GM21786 (cell line): ENCODE measurements at regions not wholly inside any gene's neighbourhood (a gene's known extent, or its start where the extent isn't known, plus 50 kb on each side); places are given as distances from the start of the nearest gene placed in this dataset.

Experiments
- ATAC-seq: cut with Tn5 transposase; IDR thresholded peaks from one replicate; pipeline ENCODE4 v1.9.1; 2021; ENCODE audit not compliant: unreplicated experiment

DNA sequence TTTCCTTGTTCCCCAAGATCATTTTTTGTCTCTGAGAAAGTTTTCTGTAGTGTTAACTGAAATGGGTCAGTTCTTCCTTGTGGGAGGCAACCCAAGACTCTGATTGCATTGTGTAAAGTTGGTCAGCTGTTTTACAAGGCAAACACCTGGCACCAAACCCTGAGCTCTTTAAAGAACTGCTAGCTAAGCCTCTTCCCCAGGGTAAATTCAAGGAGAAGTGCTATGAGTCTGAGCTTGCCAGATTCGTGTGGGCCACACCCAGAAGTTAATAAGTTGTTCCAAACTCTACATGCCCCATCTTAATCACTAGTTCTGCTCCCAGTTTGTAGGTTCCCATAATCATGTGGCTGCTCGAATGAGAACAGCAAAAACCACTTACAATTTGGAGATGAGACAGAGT lies 214.5 kb downstream of the BTG1 start:
- no peak for ATAC-seq

DNA sequence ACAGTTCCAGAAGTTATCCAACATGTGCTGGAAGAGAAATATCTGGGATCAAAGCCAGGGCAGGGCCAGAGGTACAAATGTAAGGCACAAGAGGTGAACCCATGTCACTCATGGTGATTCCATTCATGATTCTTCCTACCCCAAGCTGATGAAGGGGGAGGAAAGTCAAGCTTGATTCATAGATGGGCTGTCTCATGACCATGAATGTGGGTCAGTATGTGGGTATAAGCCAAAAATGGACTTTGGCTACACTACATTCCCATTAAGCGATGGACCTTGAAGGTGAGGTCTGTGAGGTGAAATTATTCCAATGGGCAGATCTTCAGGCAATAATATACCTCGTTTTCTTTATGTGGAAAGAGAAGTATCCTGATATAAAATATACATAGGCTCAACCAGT lies 217.1 kb downstream of the BTG1 start:
- no peak for ATAC-seq

DNA sequence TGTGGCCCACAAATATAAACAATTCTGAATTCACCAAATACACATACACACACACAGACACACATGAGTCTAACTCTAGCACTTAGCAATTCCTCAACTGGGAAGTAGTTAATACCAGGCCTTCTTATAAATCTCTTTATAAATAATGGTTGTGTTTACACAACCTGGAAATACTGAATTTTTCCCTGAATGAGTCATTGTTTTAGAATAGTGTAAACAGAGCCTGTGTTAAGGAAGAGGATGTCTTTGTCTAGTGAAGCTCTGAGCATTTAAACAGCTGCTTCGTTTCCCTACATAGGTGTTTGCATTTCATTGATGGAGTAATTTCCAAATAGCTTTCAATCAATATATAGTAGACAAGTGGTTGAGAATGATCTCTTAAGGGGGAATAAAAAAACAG lies 218.8 kb downstream of the BTG1 start:
- ATAC-seq: no peak

DNA sequence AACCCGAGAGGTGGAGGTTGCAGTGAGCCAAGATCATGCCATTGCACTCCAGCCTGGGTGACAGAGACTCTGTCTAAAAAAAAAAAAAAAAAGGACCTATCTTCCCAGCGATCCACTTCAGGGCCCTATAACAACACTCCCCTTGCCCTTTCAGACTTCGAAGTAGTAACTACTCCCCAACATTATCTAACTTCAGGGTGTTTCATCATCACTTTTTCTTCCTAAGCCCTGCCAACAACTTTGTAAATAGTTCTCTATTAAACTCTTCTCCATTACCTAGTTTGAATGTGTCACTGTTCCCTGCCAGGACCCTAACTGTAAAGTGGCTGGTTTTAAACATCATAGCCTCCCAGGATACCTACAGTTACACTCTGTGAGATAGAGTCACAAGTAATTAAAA lies 220.8 kb downstream of the BTG1 start:
- ATAC-seq: no peak

DNA sequence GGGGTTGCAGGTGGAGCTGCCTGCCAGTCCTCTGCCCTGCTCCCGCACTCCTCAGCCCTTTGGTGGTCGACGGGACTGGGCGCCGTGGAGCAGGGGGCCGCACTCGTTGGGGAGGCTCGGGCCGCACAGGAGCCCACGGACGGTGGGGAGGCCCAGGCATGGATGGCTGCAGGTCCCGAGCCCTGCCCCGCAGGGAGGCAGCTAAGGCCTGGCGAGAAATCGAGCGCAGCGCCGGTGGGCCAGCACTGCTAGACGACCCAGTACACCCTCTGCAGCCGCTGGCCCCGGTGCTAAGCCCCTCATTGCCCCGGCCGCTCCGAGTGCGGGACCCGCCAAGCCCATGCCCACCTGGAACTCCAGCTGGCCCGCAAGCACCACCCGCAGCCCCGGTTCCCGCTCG lies 221.8 kb downstream of the BTG1 start:
- ATAC-seq: no peak

DNA sequence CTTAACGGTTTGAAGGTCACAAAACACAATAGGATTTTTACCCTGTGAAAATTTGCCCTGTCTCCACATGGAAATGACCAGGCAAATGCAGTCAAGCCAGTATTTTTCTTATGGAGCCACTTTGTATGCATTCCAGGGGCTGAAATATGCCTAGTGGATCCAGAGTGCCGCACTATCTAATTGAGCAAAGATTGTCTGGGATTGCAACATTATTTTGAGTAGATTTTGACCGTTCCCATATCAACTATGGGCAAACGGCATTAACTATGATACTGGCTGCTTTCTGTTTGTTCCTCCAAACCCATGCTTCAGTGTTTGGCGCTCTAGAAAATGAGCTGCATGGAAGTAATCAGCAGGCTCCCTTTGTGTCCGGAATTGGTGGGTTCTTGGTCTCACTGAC lies 223.0 kb downstream of the BTG1 start:
- no peak for ATAC-seq

DNA sequence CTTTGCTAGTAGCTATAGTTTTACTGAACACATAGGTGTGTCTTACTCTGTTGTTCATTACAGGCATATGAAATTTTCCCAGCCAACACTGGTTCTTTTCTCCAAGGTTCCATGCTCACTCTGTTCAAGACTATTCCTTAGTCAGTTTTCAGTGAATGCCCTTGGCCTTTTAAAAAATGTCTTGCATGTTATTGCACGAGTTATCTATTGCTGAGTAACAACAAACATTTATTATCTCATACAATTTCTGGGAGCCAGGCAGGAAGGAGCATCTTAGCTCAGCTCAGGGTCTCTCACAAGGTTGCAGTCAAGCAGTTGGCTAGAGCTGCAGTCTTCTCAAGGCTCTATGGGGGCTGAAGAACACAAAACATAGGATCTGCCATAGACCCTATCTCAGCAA lies 223.5 kb downstream of the BTG1 start:
- no peak for ATAC-seq

DNA sequence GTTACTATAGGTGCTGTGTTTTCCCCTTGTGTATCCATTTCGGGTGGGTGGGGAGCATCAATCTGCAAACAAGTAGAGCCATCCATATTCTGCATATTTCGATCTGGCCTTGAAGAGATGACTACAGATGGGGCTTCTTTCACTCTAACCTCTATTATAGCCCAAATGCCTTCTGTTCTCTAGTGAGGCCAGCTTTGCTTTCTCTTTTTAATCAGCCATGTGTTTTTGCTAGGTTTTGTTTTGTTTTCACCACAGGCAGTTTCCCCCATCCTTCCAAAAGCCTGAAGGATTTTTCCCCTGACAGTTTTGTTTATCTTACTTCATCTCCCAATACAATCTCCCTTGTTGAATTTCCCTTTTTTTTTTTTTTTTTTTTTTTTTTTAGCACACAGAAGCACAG lies 224.1 kb downstream of the BTG1 start:
- ATAC-seq: no peak

DNA sequence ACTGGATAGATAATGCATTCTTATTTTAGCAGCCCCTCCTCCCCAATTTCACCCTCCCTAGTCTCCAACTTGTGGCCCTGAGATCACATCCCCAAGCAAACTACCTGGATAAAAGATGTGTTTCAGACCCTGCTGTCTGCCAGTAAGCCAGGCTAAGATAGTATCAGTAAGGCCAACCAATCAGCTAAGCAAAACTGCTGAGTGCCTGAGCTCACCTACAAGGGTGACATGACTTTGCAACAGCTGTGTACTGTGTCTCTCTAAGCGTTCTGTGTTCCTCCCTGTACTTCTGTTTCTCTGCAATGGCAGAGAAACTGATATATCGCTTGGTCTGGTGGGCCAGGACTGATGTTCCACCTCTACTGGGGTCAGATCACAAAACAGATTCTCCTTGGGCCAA lies 224.9 kb downstream of the BTG1 start:
- no peak for ATAC-seq

DNA sequence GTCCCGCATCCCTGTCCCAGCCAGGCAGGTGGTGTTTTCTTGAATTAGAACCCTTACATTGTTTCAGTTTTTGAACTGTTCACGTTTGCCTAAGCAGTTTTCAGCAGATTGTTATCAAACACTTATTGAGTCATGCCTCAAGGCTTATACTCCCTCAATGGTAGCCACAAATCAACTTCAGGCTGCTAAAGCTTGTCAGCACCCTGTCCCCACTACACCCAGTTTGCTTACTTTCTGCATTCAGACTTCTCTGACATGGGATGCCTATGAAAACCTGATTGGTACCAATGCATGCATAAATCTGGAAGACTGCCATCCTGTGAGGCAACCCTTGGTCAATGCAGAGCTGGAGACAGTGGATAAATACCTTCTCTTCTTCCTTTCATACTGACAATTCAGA lies 225.4 kb downstream of the BTG1 start:
- no peak for ATAC-seq

DNA sequence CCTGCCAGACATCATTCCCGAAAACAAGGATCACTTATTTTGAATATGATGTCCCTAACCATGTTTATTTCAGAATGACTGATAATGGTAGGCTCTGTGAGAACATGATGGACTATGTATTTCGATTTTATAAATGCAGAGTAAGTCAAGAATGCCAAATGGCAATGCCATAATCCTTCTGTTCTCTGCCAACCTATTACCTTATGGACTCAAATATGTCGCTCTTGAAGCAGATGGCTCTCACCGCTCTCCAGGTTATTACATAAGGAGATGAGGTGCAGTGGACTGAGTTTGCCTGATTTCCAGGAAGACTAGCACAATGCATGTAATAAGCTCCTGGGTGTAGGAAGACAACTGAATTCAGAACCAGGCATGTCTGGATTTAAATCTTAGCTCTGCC lies 227.2 kb downstream of the BTG1 start:
- no peak for ATAC-seq

DNA sequence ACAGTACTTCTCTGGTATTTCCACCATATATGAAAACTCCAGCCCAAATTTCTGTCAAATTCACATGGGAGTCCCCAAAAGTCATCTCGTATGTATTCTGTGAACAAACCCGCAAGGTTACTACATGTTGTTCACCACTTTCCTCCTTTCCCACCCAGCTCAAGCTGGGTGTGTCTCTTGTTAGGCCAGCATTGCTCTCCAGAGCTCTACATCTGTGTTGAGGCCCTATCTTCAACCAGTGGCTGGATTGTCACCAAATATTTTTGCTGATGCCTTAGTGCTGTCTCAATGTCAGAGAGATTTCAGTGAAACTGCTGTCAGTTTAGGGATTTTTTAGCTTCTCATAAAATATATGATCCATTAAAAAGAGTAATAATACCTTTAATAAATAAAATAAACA lies 230.9 kb downstream of the BTG1 start:
- ATAC-seq: no peak

DNA sequence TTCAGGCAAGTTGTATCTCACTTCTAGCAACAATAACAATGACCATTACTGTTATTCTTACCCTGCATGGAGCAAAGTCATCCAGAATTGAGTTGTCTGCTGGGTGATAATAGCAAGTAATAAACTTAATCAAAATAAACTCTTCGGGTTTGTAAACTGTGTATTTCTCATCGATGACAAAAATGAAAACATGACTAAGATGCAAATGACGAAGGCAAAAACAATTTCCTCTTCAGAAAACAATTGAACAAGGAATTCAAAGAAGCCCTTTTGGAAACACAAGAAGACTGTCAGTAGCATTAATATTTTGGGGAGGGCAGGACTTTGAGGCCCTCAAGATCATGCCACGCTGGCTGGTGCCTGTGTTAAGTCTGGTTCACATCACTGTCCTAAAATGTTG lies 232.0 kb downstream of the BTG1 start:
- no peak for ATAC-seq

DNA sequence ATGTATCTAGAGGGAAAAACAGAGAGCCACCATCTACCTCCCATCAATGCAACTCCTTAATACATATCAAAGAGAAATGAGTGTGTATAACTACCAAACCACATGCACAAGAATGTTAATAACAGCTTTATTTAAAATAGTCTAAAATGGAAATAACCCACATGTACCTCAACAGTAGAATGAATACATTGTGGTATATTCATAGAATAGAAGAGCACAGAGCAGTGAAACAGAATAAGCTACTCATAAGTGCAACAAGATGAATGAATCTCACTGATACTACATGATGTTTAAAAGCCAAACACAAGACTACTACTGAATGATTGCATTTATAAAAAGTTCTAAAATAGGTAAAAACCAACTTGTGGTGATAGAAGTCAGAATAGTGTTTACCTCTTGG lies 232.5 kb downstream of the BTG1 start:
- ATAC-seq: no peak

DNA sequence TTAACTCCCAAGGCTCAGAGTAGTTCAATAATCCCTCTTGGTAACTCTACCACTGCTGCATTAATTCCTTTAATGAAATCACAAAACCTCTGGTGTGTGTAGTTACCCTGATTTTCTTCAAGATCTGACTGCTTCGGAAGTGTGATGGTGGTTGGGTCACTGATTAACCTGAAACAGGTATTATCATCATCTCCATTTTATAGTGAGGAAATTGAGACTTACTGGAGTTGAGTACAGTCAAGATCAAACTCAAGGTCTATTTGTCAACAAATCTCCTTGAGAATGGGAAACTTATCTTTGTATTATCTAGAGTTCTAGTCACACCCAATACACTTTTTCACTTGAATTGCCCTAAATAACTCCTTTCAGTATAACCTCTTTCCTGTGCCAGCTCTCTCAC lies 233.5 kb downstream of the BTG1 start:
- ATAC-seq: no peak

DNA sequence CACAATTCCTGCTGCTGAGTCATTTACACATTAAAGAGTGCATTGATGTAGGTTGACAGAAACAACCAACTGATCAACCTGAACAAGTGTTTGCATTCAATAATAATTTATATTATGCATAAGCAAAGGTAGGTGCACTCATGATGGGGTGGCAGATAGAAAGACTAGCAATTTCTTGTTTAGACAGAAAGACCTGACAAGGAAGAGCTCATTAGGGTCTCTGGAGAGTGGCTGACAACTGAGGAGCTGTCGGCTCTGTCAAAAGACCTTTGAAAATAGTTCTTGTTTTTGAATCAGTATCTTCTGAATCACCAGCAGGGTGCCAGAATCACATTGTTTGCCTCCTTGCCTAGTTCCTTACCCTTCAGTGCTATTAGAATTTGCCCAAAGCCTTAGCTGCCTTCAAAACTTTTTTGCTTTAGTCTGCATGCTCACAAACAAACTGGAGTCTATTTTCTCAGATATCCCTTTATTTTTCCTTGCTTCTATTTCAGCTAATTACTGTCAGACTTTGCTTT lies 234.7 kb downstream of the BTG1 start:
- no peak for ATAC-seq

DNA sequence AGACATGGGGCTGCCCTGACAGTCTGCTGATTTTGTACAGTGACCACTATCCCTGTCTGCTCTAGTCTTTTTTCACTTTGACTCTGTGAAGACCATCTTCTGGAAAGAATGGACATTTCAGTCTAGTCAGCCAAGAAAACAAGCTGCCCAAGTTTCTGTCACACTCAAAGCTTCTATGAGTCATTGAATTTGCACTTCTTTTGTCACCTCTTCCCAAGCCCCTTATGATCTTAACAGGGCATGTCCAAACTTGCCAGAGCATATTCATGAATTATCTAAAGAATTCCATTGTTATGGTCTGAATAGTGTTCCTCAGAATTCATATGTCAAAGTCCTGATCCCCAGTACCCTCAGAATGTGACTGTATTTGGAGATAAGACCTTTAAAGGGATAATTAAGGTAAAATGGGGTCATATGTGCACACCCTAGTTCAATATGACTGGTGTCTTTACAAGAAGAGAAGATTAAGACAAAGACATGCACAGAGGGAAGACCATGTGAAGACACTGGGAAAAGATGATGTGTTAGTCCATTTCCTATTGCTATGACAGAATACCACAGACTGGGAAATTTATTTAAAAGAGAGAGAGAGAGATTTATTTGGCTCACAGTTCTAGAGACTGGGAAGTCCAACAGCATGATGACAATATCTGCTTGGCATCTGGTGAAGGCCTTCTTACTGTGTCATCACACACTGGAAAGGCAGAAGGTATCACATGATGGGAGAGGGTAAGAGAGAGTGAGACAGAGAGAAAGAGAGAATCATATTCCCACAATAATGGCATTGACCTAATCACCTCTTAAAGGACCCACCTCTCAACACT lies 242.6 kb downstream of the BTG1 start:
- ATAC-seq: no peak

DNA sequence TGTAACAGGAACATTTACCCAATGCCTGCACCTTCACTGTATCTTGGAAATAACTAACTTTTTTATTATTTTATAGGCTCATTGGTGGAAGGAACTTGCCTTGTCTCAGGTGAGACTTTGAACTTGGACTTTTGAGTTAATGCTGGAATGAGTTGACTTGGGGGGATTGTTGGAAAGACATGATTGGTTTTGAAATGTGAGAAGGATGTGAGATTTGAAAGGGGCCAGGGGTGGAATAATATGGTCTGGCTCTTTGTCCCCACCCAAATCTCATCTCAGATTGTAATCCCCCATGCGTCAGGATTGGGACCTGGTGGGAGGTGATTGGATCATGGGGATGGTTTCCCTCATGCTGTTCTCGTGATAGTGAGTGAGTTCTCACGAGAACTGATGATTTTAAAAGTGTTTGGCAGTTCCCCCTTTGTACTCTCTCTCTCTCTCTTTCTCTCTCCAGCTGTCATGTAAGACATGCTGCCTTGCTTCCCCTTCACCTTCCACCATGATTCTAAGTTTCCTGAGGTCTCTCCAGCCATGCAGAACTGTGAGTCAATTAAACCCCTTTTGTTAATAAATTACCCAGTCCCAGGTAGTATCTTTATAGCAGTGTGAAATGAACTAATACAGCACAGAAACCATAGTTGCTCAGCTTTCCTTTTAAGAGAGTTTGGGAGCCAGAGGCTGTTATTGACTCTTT lies 244.1 kb downstream of the BTG1 start:
- no peak for ATAC-seq

DNA sequence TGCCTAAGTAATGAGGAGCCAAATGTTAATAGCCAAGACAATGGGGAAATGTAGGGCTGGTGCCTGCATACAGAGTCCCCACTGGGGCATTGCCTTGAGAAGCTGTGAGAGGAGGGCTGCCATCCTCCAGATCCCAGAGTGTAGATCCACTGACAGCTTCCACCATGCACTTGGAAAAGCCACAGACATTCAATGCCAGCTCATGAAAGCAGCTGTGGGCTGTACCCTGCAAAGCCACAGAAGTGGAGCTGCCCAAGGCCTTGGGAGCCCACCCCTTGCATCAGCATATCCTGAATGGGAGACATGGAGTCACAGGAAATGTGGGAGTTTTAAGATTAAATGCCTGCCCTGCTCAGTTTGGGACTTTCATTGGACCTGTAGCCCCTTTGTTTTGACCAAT lies 244.7 kb downstream of the BTG1 start:
- no peak for ATAC-seq

DNA sequence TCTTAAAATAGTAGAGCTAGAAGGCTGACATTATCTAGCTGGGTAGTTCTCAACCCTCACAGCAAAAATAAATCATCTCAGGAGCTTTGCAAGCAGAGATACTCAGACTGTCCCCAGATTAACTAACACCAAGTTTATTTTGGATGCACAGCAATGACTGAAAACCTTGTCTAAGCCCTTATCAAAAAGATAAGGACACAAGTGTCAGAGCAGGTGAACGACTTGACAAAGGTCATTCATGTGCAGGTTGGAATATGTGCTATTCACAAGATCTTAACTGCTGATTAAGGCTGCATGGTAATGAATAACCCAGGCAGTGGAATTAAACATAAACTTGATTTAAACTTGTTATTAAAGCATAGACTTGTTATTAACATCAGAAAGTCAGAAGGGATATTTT lies 246.6 kb downstream of the BTG1 start:
- ATAC-seq: no peak

DNA sequence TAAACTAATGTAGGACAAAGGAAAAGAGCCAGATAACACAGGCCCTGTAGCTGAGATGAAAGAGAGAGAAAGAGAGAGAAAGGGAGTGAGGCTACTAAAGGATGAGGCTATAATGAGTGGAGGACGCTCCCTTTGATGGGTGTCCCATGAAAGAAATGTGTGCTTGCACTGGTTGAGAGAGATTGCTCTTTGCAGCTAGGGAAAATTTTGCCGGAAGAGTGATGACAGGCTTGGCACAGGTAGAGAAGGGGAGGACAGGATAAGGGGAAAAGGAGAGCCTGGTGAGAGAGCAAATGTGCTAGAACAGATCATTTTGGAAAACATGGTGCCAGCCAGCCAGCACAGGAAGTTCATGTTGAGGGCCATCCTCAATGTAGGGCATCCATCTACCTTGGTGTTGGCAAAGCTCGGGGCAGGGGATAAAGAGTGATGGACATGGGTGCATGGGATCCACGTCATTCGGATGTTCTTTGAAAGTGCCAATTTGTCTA lies 248.6 kb downstream of the BTG1 start:
- no peak for ATAC-seq

DNA sequence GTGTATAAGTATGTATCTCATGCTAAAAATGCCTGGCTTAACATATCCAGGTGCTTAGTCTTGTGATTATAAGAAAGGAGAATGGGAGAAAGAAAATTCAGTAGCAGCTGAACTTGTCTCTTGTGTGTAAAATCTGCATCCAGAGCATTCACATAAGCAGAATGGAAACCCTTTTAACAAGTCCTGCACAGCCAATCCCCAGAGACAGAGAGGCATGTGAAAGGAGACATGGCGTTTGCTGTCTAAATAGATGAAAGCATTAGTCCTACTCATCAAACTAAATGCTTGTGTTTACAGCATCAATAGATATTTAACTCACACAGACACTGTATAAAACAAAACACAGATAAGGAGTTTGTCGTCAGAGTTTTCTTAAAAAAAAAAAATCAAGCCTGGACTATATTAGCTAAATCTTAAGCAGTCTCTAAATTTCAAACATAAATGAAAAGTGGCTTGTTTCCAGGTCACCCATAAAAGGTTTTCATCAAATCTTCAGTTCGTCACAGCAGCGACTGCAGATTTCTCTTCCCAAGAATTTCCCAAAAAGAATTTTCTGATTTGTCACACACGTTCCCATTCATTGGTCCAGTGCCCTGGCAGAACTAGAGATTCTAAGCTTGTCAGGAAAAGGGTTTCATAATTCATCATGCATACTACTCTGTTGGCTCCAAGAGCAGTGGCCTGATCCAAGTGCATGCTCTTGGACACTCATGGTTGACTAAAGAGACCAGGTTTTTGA lies 249.2 kb downstream of the BTG1 start:
- no peak for ATAC-seq
